GM12873 (cell line): ENCODE measurements at regions not wholly inside any gene's neighbourhood (a gene's known extent, or its start where the extent isn't known, plus 50 kb on each side); places are given as distances from the start of the nearest gene placed in this dataset.

Experiments
- TF ChIP-seq, protein P1 (sequence below): IDR thresholded peaks from 2 replicates; pipeline ENCODE4 v1.5.1; 2012; ENCODE audit warnings: low read depth, mild to moderate bottlenecking, moderate library complexity, low read length, control low read depth; ENCODE audit not compliant: insufficient read depth; ENCODE audit errors: missing control alignments

DNA sequence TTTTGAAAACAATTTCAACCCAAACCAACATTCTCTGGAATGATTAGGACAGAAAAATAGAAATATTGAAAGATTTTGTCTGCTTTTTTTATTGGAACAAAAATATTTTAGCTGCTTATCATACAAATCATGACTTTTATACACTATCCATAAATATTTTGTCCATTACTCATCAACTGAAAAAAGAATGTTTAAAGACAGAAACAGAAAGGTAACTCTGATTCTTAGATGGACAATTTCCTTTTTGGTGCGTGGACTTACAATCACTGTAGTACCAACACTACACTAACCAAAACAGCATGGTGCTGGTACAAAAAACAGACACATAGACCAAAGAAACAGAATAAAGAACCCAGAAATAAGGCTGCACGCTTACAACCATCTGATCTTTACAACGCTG is 582.8 kb upstream of the CCDC54 start:
- TF ChIP-seq, protein P1, sequence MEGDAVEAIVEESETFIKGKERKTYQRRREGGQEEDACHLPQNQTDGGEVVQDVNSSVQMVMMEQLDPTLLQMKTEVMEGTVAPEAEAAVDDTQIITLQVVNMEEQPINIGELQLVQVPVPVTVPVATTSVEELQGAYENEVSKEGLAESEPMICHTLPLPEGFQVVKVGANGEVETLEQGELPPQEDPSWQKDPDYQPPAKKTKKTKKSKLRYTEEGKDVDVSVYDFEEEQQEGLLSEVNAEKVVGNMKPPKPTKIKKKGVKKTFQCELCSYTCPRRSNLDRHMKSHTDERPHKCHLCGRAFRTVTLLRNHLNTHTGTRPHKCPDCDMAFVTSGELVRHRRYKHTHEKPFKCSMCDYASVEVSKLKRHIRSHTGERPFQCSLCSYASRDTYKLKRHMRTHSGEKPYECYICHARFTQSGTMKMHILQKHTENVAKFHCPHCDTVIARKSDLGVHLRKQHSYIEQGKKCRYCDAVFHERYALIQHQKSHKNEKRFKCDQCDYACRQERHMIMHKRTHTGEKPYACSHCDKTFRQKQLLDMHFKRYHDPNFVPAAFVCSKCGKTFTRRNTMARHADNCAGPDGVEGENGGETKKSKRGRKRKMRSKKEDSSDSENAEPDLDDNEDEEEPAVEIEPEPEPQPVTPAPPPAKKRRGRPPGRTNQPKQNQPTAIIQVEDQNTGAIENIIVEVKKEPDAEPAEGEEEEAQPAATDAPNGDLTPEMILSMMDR: no peak

DNA sequence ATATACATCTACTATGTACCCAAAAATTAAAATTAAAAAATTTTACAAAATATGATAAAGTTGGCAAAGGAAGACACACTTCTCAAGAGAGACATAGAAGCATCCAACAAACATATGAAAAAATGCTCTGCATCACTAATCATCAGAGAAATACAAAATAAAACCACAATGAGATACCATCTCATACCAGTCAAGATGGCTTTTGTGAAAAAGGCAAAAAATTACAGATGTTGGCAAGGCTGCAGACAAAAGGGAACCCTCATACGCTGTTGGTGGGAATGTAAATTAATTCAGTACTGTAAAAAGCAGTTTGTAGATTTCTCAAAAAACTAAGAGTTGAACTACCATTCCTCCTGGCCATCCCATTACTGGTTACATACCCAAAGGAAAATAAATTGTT is 581.7 kb upstream of the CCDC54 start:
- TF ChIP-seq, protein P1: no peak

DNA sequence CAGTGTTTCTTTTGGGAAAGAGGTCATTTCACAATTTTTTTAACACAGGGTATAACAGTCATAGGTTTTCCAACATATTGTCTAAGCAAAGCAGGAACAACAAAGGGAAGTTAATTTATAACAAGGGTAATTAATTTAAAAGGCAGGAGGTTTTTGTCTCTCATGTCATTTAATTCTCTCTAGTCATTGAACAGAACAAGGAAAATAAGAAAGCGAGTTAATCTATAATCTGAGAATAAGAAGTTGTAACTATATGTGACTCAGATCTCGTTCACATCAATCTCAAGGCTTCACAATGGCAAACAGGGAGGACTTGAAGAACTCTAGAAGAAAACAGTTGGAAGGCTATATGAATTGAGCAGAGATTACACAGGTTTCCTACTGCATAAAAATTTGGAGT is 579.8 kb upstream of the CCDC54 start:
- TF ChIP-seq, protein P1: no peak

DNA sequence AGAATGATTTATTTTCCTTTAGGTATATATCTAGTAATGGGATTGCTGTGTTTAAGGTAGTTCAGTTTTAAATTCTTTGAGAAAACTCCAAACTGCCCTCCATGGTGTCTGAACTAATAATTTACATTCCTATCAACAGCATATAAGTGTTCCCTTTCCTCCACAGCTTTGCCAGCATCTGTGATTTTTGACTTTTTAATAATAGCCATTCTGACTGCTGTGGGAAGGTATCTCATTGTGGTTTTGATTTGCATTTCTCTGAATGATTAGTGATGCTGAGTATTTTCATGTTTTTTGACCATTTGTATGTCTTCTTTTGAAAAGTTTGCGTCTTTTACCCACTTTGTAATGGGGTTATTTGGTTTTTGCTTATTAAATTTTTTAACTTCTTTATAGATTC is 571.6 kb upstream of the CCDC54 start:
- TF ChIP-seq, protein P1: no peak

DNA sequence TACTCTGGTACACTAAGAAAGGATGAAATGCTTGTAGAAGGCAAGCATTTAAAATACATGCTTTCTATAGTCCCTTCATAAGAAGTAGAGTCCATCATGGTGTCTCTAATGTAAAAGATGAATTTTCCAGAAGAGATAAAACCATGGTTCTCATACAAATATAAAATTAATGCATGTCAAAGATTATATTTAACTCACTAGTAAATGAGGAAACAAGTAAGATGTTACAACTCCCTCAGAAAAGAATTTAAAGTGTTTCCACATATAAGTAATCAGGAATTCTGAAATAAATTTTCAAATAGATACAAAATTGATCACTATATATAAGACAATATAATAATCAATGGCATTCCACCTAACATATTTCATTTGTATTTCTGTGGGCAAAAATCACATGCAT is 570.3 kb upstream of the CCDC54 start:
- TF ChIP-seq, protein P1: no peak

DNA sequence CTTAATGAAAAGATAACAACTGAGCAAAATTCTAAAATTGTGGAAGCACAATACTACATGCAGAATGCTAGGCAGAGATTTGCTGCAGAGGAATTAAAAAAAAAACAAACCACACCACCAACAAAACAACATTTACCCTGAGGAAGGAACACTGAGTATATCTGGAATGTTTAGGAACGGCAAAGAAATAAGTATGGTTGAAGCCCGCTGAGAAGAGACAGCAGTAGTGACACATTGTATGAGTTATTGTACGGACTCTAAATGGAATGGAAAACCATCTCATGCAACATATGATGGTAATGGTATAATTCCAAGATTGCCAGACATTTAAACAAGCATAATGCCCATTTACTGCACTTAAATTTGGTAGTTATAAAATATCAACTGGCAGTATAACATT is 568.2 kb upstream of the CCDC54 start:
- TF ChIP-seq, protein P1: no peak

DNA sequence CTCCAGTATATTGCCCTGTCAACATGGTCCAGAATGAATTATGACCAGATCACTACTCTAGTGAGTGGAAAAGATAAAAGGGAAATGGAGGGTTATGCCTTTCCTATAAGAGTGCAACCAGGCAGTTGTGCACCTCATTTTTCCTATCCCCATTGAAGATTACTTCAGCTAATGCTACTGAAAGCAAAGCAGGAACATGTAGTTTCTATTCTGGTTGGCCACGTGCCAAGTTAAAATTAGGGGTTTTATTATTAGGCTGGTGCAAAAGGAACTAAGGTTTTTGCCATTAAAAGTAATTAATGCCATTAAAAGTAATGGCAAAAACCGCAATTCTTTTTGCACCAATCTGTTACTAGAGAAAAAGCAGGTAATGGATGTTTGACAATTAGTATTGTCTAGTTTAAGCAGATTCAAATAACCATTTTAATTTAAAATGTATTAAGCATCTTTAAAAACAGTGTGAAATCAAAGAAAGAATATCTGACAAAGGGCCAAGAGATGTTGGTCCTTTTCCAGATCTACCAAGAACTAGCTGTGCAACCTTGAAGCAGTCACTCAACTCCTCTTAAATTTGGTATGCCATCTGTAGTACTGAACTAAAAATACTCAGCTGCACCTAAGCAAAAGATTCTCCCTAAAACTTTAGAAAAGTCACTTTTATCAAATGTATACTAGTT is 567.5 kb upstream of the CCDC54 start:
- TF ChIP-seq, protein P1: no peak

DNA sequence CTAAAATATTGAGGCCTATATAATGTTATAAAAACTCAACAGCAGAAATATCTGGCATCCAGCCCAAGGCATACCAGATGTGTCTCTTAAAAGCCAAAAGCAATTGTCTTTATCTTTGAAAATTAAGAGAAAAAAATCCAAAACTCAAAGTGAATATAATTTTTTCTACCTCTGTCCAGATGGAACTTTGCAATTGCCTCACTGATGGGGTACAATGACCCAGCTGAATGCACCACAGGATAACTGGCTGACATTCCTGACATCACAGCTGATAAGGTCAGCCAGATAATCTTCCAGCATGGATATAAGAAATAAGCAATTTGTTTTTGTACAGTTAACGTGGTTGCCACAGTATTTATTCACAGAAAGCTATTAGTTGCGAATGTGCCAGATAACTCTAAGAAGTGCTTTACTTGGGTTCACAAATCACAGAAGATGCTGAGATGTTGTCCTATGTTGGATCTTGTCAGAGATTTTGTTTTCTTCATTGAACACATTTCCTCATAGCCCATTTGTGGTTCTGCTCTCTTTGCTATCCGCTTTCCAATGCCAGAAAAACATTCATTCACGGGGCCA is 566.9 kb upstream of the CCDC54 start:
- TF ChIP-seq, protein P1: no peak
